HEK293 (cell line): ENCODE measurements at regions not wholly inside any gene's neighbourhood (a gene's known extent, or its start where the extent isn't known, plus 50 kb on each side); places are given as distances from the start of the nearest gene placed in this dataset.

ENCODE experiments used
- CTCF ChIA-PET: fragments of 350-600 bp; formaldehyde crosslinking; extraction: SDS; loops from one replicate; lab custom pipeline; 2021; ENCODE audit warnings: antibody characterized with exemption; lab: Yijun Ruan, JAX
- POLR2A ChIA-PET: fragments of 300-600 bp; formaldehyde crosslinking; extraction: SDS; loops from one replicate; lab custom pipeline; 2020; ENCODE audit warnings: antibody characterized with exemption, inconsistent platforms; lab: Yijun Ruan, JAX
- H3K27ac ChIP-seq: fragments of 200-500 bp; sonication (Bioruptor generic); 2 replicates; pipeline ENCODE4 v1.5.1; 2014; ENCODE audit warnings: low read depth, low read length, control low read depth, inconsistent platforms; ENCODE audit errors: extremely low read depth
- H3K36me3 ChIP-seq, 2 experiments: fragments of 200-500 bp in 1 of 2; sonication (Bioruptor generic) in 1 of 2; 1 replicate in 1 of 2; 2 replicates in 1 of 2; pipeline ENCODE4 v1.5.1; 2014 to 2017; ENCODE audit warnings: inconsistent platforms in 2 of 2, low read length in 2 of 2; ENCODE audit not compliant: control insufficient read depth in 2 of 2, insufficient read depth in 1 of 2
- H3K4me1 ChIP-seq: fragments of 200-500 bp; sonication (Bioruptor generic); 2 replicates; pipeline ENCODE4 v1.5.1; 2014; ENCODE audit warnings: mild to moderate bottlenecking, low read length, inconsistent platforms; ENCODE audit not compliant: control insufficient read depth, insufficient read depth
- H3K4me3 ChIP-seq: 2 replicates; pipeline ENCODE4 v1.5.1; 2011; ENCODE audit warnings: low read depth, mild to moderate bottlenecking, control low read depth, low read length, moderate library complexity
- H3K9me3 ChIP-seq: fragments of 200-500 bp; sonication (Bioruptor generic); 2 replicates; pipeline ENCODE4 v1.5.1; 2014; ENCODE audit warnings: low read depth, low read length, inconsistent platforms; ENCODE audit not compliant: control insufficient read depth, insufficient read depth
- MEIS1 ChIP-seq: sonication (generic); formaldehyde crosslinking; IDR thresholded peaks from 2 replicates; pipeline ENCODE4 v1.8.1; 2022; ENCODE audit warnings: missing genetic modification reagents, mild to moderate bottlenecking, borderline replicate concordance
- PATZ1 ChIP-seq: fragments of 450-650 bp; formaldehyde crosslinking; IDR thresholded peaks from 2 replicates; pipeline ENCODE4 v1.5.1; 2016; ENCODE audit warnings: missing biosample characterization, missing genetic modification characterization
- TRIM28 ChIP-seq: IDR thresholded peaks from 2 replicates; pipeline ENCODE4 v1.6.1; 2011; ENCODE audit warnings: low read length, control low read depth, borderline replicate concordance
- ZBTB44 ChIP-seq: fragments of 450-650 bp; IDR thresholded peaks from 2 replicates; pipeline ENCODE4 v1.5.1; 2018; ENCODE audit warnings: missing biosample characterization, mild to moderate bottlenecking, missing genetic modification characterization
- ZFP37 ChIP-seq: fragments of 450-650 bp; formaldehyde crosslinking; IDR thresholded peaks from 2 replicates; pipeline ENCODE4 v1.5.1; 2016; ENCODE audit warnings: missing biosample characterization, missing genetic modification characterization
- ZNF121 ChIP-seq: fragments of 450-650 bp; formaldehyde crosslinking; IDR thresholded peaks from 2 replicates; pipeline ENCODE4 v1.5.1; 2016; ENCODE audit warnings: missing biosample characterization, missing genetic modification characterization
- ZNF133 ChIP-seq: fragments of 450-650 bp; formaldehyde crosslinking; IDR thresholded peaks from 2 replicates; pipeline ENCODE4 v1.5.1; 2016; ENCODE audit warnings: missing biosample characterization, missing genetic modification characterization
- ZNF2 ChIP-seq: fragments of 450-650 bp; formaldehyde crosslinking; IDR thresholded peaks from 2 replicates; pipeline ENCODE4 v1.5.1; 2016; ENCODE audit warnings: missing biosample characterization, missing genetic modification characterization
- ZNF292 ChIP-seq: fragments of 450-650 bp; formaldehyde crosslinking; IDR thresholded peaks from 2 replicates; pipeline ENCODE4 v1.5.1; 2016; ENCODE audit warnings: low read depth, missing biosample characterization, missing genetic modification characterization, borderline replicate concordance
- ZNF433 ChIP-seq: fragments of 450-650 bp; formaldehyde crosslinking; IDR thresholded peaks from 2 replicates; pipeline ENCODE4 v1.5.1; 2016; ENCODE audit warnings: missing biosample characterization, missing genetic modification characterization, low read depth
- ZNF560 ChIP-seq: fragments of 450-650 bp; formaldehyde crosslinking; IDR thresholded peaks from 2 replicates; pipeline ENCODE4 v1.5.1; 2017; ENCODE audit warnings: missing biosample characterization, missing genetic modification characterization, borderline replicate concordance
- ZNF561 ChIP-seq: fragments of 450-650 bp; IDR thresholded peaks from 2 replicates; pipeline ENCODE4 v1.5.1; 2018; ENCODE audit warnings: missing biosample characterization, missing genetic modification characterization, borderline replicate concordance
- ZNF596 ChIP-seq: fragments of 450-650 bp; IDR thresholded peaks from 2 replicates; pipeline ENCODE4 v1.5.0; 2018; ENCODE audit warnings: missing biosample characterization, mild to moderate bottlenecking, missing genetic modification characterization, moderate library complexity
- ZNF600 ChIP-seq: fragments of 450-650 bp; formaldehyde crosslinking; IDR thresholded peaks from 2 replicates; pipeline ENCODE4 v1.5.1; 2016; ENCODE audit warnings: missing biosample characterization, missing genetic modification characterization
- ZNF629 ChIP-seq: fragments of 450-650 bp; formaldehyde crosslinking; IDR thresholded peaks from 2 replicates; pipeline ENCODE4 v1.5.1; 2017; ENCODE audit warnings: missing biosample characterization, missing genetic modification characterization
- ZNF670 ChIP-seq: fragments of 450-650 bp; formaldehyde crosslinking; IDR thresholded peaks from 2 replicates; pipeline ENCODE4 v1.5.1; 2016; ENCODE audit warnings: missing biosample characterization, missing genetic modification characterization, low read depth
- ZNF843 ChIP-seq: fragments of 450-650 bp; formaldehyde crosslinking; IDR thresholded peaks from 2 replicates; pipeline ENCODE4 v1.5.1; 2016; ENCODE audit warnings: missing biosample characterization, missing genetic modification characterization
- TF ChIP-seq, protein P1 (sequence below): fragments of 450-650 bp; formaldehyde crosslinking; IDR thresholded peaks from 2 replicates; pipeline ENCODE4 v1.5.1; 2017; ENCODE audit warnings: missing biosample characterization, missing genetic modification characterization

DNA sequence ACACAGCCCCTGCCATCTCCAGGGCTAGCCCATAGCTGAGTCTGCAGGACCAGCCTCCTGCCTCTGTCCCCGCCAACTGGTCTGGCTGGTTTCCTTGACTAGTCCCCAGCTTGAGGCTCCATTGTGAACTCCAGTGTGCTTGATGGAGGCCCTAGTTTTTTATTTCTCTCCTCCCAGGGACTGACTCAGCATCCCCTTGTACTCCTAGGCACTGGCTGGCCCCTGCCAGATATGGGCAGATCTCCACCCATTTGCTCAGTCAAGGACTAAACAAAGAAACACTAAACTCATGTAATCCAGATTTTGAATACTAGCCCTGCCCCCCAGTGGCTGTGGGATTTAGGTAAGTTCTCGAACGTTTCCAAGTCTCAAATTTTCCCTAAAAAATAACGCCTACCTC, 415.4 kb upstream of the RORA start (continued):
- TF ChIP-seq, protein P1, sequence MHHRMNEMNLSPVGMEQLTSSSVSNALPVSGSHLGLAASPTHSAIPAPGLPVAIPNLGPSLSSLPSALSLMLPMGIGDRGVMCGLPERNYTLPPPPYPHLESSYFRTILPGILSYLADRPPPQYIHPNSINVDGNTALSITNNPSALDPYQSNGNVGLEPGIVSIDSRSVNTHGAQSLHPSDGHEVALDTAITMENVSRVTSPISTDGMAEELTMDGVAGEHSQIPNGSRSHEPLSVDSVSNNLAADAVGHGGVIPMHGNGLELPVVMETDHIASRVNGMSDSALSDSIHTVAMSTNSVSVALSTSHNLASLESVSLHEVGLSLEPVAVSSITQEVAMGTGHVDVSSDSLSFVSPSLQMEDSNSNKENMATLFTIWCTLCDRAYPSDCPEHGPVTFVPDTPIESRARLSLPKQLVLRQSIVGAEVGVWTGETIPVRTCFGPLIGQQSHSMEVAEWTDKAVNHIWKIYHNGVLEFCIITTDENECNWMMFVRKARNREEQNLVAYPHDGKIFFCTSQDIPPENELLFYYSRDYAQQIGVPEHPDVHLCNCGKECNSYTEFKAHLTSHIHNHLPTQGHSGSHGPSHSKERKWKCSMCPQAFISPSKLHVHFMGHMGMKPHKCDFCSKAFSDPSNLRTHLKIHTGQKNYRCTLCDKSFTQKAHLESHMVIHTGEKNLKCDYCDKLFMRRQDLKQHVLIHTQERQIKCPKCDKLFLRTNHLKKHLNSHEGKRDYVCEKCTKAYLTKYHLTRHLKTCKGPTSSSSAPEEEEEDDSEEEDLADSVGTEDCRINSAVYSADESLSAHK (tag by site-specific recombination): no peak
- TF ChIP-seq ZNF433 (tag by site-specific recombination) (no peak), ZNF2 (tag by site-specific recombination) (no peak), PATZ1 (no peak), ZNF670 (tag by site-specific recombination) (no peak), ZNF121 (no peak), ZNF561 (tag by site-specific recombination) (no peak), MEIS1 (no peak)

- H3K4me1 ChIP-seq: no peaks in the 10 kb centered on the region
- no peak for TF ChIP-seq TRIM28
- TF ChIP-seq ZNF560 (tag by site-specific recombination): no peak
- no peak for TF ChIP-seq ZBTB44 (tag by site-specific recombination)
- TF ChIP-seq ZNF843 (tag by site-specific recombination): no peak
- no peak for TF ChIP-seq ZNF629 (tag by site-specific recombination)
- no peak for TF ChIP-seq ZNF133 (tag by site-specific recombination)
- TF ChIP-seq ZNF292 (tag by site-specific recombination): no peak
- no peak for TF ChIP-seq ZNF600 (tag by site-specific recombination)
- no peak overlapping the region for H3K4me3 ChIP-seq
- no peaks in the 10 kb centered on the region for H3K9me3 ChIP-seq
- H3K36me3 ChIP-seq: no peaks in the 10 kb centered on the region
- CTCF ChIA-PET: no interaction called here
- H3K27ac ChIP-seq: no peak overlapping the region
- POLR2A ChIA-PET: no interaction called here
Measured at GRCh38 chr15:61641645-61642044, 412.5 kb upstream of the RORA start.

- no peak overlapping the region for H3K27ac ChIP-seq
- H3K9me3 ChIP-seq: no peaks in the 10 kb centered on the region
- H3K4me3 ChIP-seq: no peak overlapping the region
- no peaks in the 10 kb centered on the region for H3K4me1 ChIP-seq
- TF ChIP-seq ZFP37 (tag by site-specific recombination) (no peak), ZNF596 (tag by site-specific recombination) (no peak)
- ChIA-PET CTCF (no interaction called here), POLR2A (no interaction called here)
- no peaks in the 10 kb centered on the region for H3K36me3 ChIP-seq
Measured at GRCh38 chr15:61640756-61641155, 411.7 kb upstream of the RORA start.
